Neural cell (in vitro differentiated cells): ENCODE measurements at regions not wholly inside any gene's neighbourhood (a gene's known extent, or its start where the extent isn't known, plus 50 kb on each side); places are given as distances from the start of the nearest gene placed in this dataset.

ENCODE experiments used
- H2AFZ ChIP-seq: fragments of 200-600, 300-800 bp; sonication (generic), shearing (Covaris generic); 2 replicates; pipeline ENCODE4 v1.6.0; 2014; ENCODE audit warnings: low read depth, mild to moderate bottlenecking, antibody characterized with exemption, low read length, moderate library complexity
- H3F3A ChIP-seq: fragments of 200-600 bp; shearing (Covaris generic); 2 replicates; pipeline ENCODE4 v1.6.1; 2016; ENCODE audit warnings: mild to moderate bottlenecking, moderate library complexity, mixed read lengths, antibody characterized with exemption, low read length; ENCODE audit not compliant: insufficient read depth, poor library complexity, severe bottlenecking
- H3K27ac ChIP-seq: fragments of 200-600, 300-800 bp; sonication (generic), shearing (Covaris generic); 2 replicates; pipeline ENCODE4 v1.5.1; 2014; ENCODE audit warnings: mild to moderate bottlenecking, low read length, moderate library complexity
- H3K27me3 ChIP-seq: fragments of 300-800, 200-600 bp; sonication (generic), shearing (Covaris generic); 2 replicates; pipeline ENCODE4 v1.6.0; 2014; ENCODE audit warnings: mild to moderate bottlenecking, low read depth, low read length, moderate library complexity; ENCODE audit not compliant: insufficient read depth
- H3K36me3 ChIP-seq: fragments of 300-800, 200-600 bp; sonication (generic), shearing (Covaris generic); 2 replicates; pipeline ENCODE4 v1.5.1; 2014; ENCODE audit warnings: mild to moderate bottlenecking, antibody characterized with exemption, low read length, moderate library complexity; ENCODE audit not compliant: insufficient read depth
- H3K4me2 ChIP-seq: fragments of 300-800, 200-600 bp; sonication (generic), shearing (Covaris generic); 2 replicates; pipeline ENCODE4 v1.6.0; 2014; ENCODE audit warnings: mild to moderate bottlenecking, low read length
- H3K4me3 ChIP-seq: fragments of 300-800, 200-600 bp; sonication (generic), shearing (Covaris generic); 2 replicates; pipeline ENCODE4 v1.5.1; 2014; ENCODE audit warnings: mild to moderate bottlenecking, low read length, moderate library complexity
- H3K79me2 ChIP-seq: fragments of 200-600 bp; shearing (Covaris generic); replicated peaks from 2 replicates; pipeline ENCODE4 v1.6.0; 2014; ENCODE audit warnings: mild to moderate bottlenecking, low read length, moderate library complexity; ENCODE audit not compliant: insufficient read depth
- H3K9ac ChIP-seq: fragments of 300-800, 200-600 bp; sonication (generic), shearing (Covaris generic); 2 replicates; pipeline ENCODE4 v1.6.1; 2016; ENCODE audit warnings: mild to moderate bottlenecking, low read length, mixed read lengths
- H3K9me2 ChIP-seq: fragments of 200-600 bp; shearing (Covaris generic); 2 replicates; pipeline ENCODE4 v1.6.1; 2016; ENCODE audit warnings: mild to moderate bottlenecking, low read length, mixed read lengths; ENCODE audit not compliant: insufficient read depth
- H3K9me3 ChIP-seq: fragments of 200-600, 300-800 bp; sonication (generic), shearing (Covaris generic); 2 replicates; pipeline ENCODE4 v1.6.1; 2016; ENCODE audit warnings: mild to moderate bottlenecking, mixed run types, low read length, moderate library complexity, mixed read lengths
- H4K20me1 ChIP-seq: fragments of 200-600 bp; shearing (Covaris generic); 2 replicates; pipeline ENCODE4 v1.6.1; 2016; ENCODE audit warnings: mild to moderate bottlenecking, mixed run types; ENCODE audit not compliant: insufficient read depth
- EP300 ChIP-seq: fragments of 450-650 bp; conservative IDR thresholded peaks from 2 replicates; pipeline ENCODE4 v1.6.1; 2014; ENCODE audit warnings: antibody characterized with exemption, mild to moderate bottlenecking, moderate library complexity; ENCODE audit not compliant: poor library complexity, severe bottlenecking
- EZH2 ChIP-seq: fragments of 200-600, 300-800 bp; shearing (Covaris generic), sonication (generic); IDR thresholded peaks from 2 replicates; pipeline ENCODE4 v1.6.1; 2014; ENCODE audit warnings: antibody characterized with exemption, low read length, borderline replicate concordance, mild to moderate bottlenecking; ENCODE audit not compliant: insufficient read depth, poor library complexity, severe bottlenecking
- MXI1 ChIP-seq: fragments of 450-650 bp; conservative IDR thresholded peaks from 2 replicates; pipeline ENCODE4 v1.6.1; 2014; ENCODE audit warnings: antibody characterized with exemption, mild to moderate bottlenecking; ENCODE audit not compliant: poor library complexity, severe bottlenecking
- POLR2AphosphoS5 ChIP-seq: IDR thresholded peaks from 2 replicates; pipeline ENCODE4 v1.6.1; 2012
- RAD21 ChIP-seq: fragments of 450-650 bp; conservative IDR thresholded peaks from 2 replicates; pipeline ENCODE4 v1.6.1; 2014; ENCODE audit warnings: antibody characterized with exemption, mild to moderate bottlenecking, moderate library complexity
- REST ChIP-seq: IDR thresholded peaks from 2 replicates; pipeline ENCODE4 v1.6.1; 2012; ENCODE audit warnings: borderline replicate concordance
- SMC3 ChIP-seq: fragments of 450-650 bp; conservative IDR thresholded peaks from 2 replicates; pipeline ENCODE4 v1.6.1; 2014; ENCODE audit warnings: antibody characterized with exemption, mild to moderate bottlenecking, moderate library complexity; ENCODE audit not compliant: poor library complexity
- TAF1 ChIP-seq: IDR thresholded peaks from 2 replicates; pipeline ENCODE4 v1.6.1; 2012; ENCODE audit warnings: low read depth
- TF ChIP-seq, protein P1 (sequence below): fragments of 450-650 bp; IDR thresholded peaks from 2 replicates; pipeline ENCODE4 v1.5.1; 2014; ENCODE audit warnings: antibody characterized with exemption, mild to moderate bottlenecking, moderate library complexity; ENCODE audit not compliant: poor library complexity, severe bottlenecking

GRCh38 chr15:27702581-27702980 is 396.5 kb downstream of the OCA2 start:
- Histone ChIP-seq H3K27ac (no peak overlapping the region), H3K79me2 (no peaks in the 10 kb centered on the region), H3K9me3 (no peaks in the 10 kb centered on the region), H3K4me2 (no peak overlapping the region), H3K9me2 (no peaks in the 10 kb centered on the region), H2AFZ (no peak overlapping the region), H3K9ac (no peak overlapping the region), H3F3A (no peaks in the 10 kb centered on the region), H3K36me3 (no peaks in the 10 kb centered on the region), H3K27me3 (no peaks in the 10 kb centered on the region), H3K4me3 (no peak overlapping the region), H4K20me1 (no peaks in the 10 kb centered on the region)
- TF ChIP-seq REST (no peak), POLR2AphosphoS5 (no peak), RAD21 (no peak), SMC3 (no peak), MXI1 (no peak), TAF1 (no peak), EZH2 (no peak), EP300 (no peak)
- TF ChIP-seq, protein P1, sequence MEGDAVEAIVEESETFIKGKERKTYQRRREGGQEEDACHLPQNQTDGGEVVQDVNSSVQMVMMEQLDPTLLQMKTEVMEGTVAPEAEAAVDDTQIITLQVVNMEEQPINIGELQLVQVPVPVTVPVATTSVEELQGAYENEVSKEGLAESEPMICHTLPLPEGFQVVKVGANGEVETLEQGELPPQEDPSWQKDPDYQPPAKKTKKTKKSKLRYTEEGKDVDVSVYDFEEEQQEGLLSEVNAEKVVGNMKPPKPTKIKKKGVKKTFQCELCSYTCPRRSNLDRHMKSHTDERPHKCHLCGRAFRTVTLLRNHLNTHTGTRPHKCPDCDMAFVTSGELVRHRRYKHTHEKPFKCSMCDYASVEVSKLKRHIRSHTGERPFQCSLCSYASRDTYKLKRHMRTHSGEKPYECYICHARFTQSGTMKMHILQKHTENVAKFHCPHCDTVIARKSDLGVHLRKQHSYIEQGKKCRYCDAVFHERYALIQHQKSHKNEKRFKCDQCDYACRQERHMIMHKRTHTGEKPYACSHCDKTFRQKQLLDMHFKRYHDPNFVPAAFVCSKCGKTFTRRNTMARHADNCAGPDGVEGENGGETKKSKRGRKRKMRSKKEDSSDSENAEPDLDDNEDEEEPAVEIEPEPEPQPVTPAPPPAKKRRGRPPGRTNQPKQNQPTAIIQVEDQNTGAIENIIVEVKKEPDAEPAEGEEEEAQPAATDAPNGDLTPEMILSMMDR: no peak

GRCh38 chr15:27701956-27702355 is 397.2 kb downstream of the OCA2 start:
- H3K27ac ChIP-seq: no peak overlapping the region

More at GRCh38 chr15:27701956-27702355, 397.2 kb downstream of the OCA2 start:
- Histone ChIP-seq H2AFZ (no peak overlapping the region), H3K4me3 (no peak overlapping the region), H3K79me2 (no peaks in the 10 kb centered on the region), H3K36me3 (no peaks in the 10 kb centered on the region), H3K9me3 (no peaks in the 10 kb centered on the region), H3K9me2 (no peaks in the 10 kb centered on the region), H3K9ac (no peak overlapping the region), H3K4me2 (no peak overlapping the region), H3F3A (no peaks in the 10 kb centered on the region), H4K20me1 (no peaks in the 10 kb centered on the region), H3K27me3 (no peaks in the 10 kb centered on the region)
- TF ChIP-seq RAD21 (no peak), EP300 (no peak), TAF1 (no peak), POLR2AphosphoS5 (no peak), REST (no peak), SMC3 (no peak), EZH2 (no peak), MXI1 (no peak)
- TF ChIP-seq, protein P1: no peak
